ENCODE measurements at regions not wholly inside any gene's neighbourhood (a gene's known extent, or its start where the extent isn't known, plus 50 kb on each side); places are given as distances from the start of the nearest gene placed in this dataset.

- TF ChIP-seq ZNF274 (IDR thresholded peaks at IDR 0.05; ENCODE audit: low read depth, low read length), result no peak
- no peak for TF ChIP-seq SUZ12 (IDR thresholded peaks at IDR 0.05; ENCODE audit: extremely low read depth, insufficient read depth, insufficient read length)
Observed at GRCh38 chr12:3980504-3981272, 107.5 kb upstream of the PARP11 start.
